GM23248 (cell line): ENCODE measurements at regions not wholly inside any gene's neighbourhood (a gene's known extent, or its start where the extent isn't known, plus 50 kb on each side); places are given as distances from the start of the nearest gene placed in this dataset.

Experiments used
- DNase-seq: peaks from one replicate; pipeline ENCODE4 v3.0.0-alpha.2; 2015
- H2AFZ ChIP-seq: fragments of 200-600 bp; sonication (generic); 2 replicates; pipeline ENCODE4 v1.6.1; 2016; ENCODE audit warnings: antibody characterized with exemption
- H3F3A ChIP-seq: fragments of 200-600 bp; sonication (generic); 2 replicates; pipeline ENCODE4 v1.6.1; 2016; ENCODE audit warnings: mild to moderate bottlenecking, antibody characterized with exemption, mixed run types; ENCODE audit not compliant: insufficient read depth
- H3K27ac ChIP-seq: fragments of 200-600 bp; sonication (generic); 2 replicates; pipeline ENCODE4 v1.5.1; 2016; ENCODE audit warnings: mild to moderate bottlenecking
- H3K27me3 ChIP-seq: fragments of 200-600 bp; sonication (generic); replicated peaks from 2 replicates; pipeline ENCODE4 v1.6.1; 2016; ENCODE audit warnings: mild to moderate bottlenecking; ENCODE audit not compliant: insufficient read depth
- H3K36me3 ChIP-seq: fragments of 200-600 bp; sonication (generic); 2 replicates; pipeline ENCODE4 v1.6.1; 2016; ENCODE audit warnings: low read depth, mild to moderate bottlenecking
- H3K4me1 ChIP-seq: fragments of 200-600 bp; sonication (generic); 2 replicates; pipeline ENCODE4 v1.6.1; 2016; ENCODE audit warnings: mild to moderate bottlenecking; ENCODE audit not compliant: insufficient read depth
- H3K4me2 ChIP-seq: fragments of 200-600 bp; sonication (generic); one replicate; pipeline ENCODE4 v1.6.1; 2016; ENCODE audit warnings: mild to moderate bottlenecking; ENCODE audit not compliant: unreplicated experiment
- H3K4me3 ChIP-seq: fragments of 200-600 bp; sonication (generic); 2 replicates; pipeline ENCODE4 v1.5.1; 2016; ENCODE audit warnings: mild to moderate bottlenecking
- H3K79me2 ChIP-seq: fragments of 200-600 bp; sonication (generic); 2 replicates; pipeline ENCODE4 v1.6.1; 2016; ENCODE audit warnings: mild to moderate bottlenecking; ENCODE audit not compliant: insufficient read depth
- H3K9ac ChIP-seq: fragments of 200-600 bp; sonication (generic); 2 replicates; pipeline ENCODE4 v1.6.1; 2016; ENCODE audit warnings: mild to moderate bottlenecking
- H3K9me2 ChIP-seq: fragments of 200-600 bp; sonication (generic); 2 replicates; pipeline ENCODE4 v1.6.1; 2016; ENCODE audit warnings: mixed run types, mild to moderate bottlenecking, moderate library complexity; ENCODE audit not compliant: insufficient read depth
- H3K9me3 ChIP-seq: fragments of 200-600 bp; sonication (generic); one replicate; pipeline ENCODE4 v1.6.1; 2017; ENCODE audit warnings: low read depth
- H4K20me1 ChIP-seq: fragments of 200-600 bp; sonication (generic); 2 replicates; pipeline ENCODE4 v1.6.0; 2016; ENCODE audit not compliant: insufficient read depth
- EZH2 ChIP-seq: fragments of 200-600 bp; sonication (generic); IDR thresholded peaks from 2 replicates; pipeline ENCODE4 v1.6.1; 2018; ENCODE audit warnings: antibody characterized with exemption, mild to moderate bottlenecking; ENCODE audit not compliant: insufficient read depth, poor library complexity, severe bottlenecking
- EZH2phosphoT487 ChIP-seq: fragments of 200-600 bp; sonication (generic); IDR thresholded peaks from 2 replicates; pipeline ENCODE4 v1.6.1; 2018; ENCODE audit warnings: antibody characterized with exemption, moderate library complexity, mild to moderate bottlenecking, low read depth; ENCODE audit not compliant: insufficient read depth
- WGBS, 2 experiments: methylation state at CpG; one replicate each; pipeline ENCODE4 v1.1.6; 2015 to 2017; ENCODE audit warnings: low lambda C conversion rate in 2 of 2, low coverage in 1 of 2; ENCODE audit errors: missing lambda C conversion rate in 2 of 2; 5-methylcytosine and 5-hydroxymethylcytosine counted together
- in situ Hi-C: fragments of 300-500 bp; cut with MboI; formaldehyde crosslinking; loops from 2 replicates; pipeline ENCODE4 v1.15.0; 2020

GRCh38 chr3:144127700-144128099, 156.1 kb downstream of the DIPK2A start:
- H3K4me3 ChIP-seq, result no peak overlapping the region
- no peaks in the 10 kb centered on the region for H3K79me2 ChIP-seq
- H4K20me1 ChIP-seq, result no peaks in the 10 kb centered on the region
- H3K27me3 ChIP-seq, result no peaks in the 10 kb centered on the region
- H3K9me3 ChIP-seq, result no peaks in the 10 kb centered on the region
- no peak for TF ChIP-seq EZH2
- TF ChIP-seq EZH2phosphoT487, result no peak
- no peak overlapping the region for H3K4me2 ChIP-seq
- in situ Hi-C loops, result no loop called here
- H3F3A ChIP-seq, result no peaks in the 10 kb centered on the region
- no peaks in the 10 kb centered on the region for H3K36me3 ChIP-seq
- 58 to 66% methylated on average over 2 of the region's 2 CpGs for WGBS, 2 experiments
- no peaks in the 10 kb centered on the region for H3K4me1 ChIP-seq
- H2AFZ ChIP-seq, result no peak overlapping the region
- no peak overlapping the region for H3K27ac ChIP-seq
- DNase-seq, result no peak
- no peaks in the 10 kb centered on the region for H3K9me2 ChIP-seq
- no peak overlapping the region for H3K9ac ChIP-seq

GRCh38 chr3:144128108-144128892, 156.7 kb downstream of the DIPK2A start:
- in situ Hi-C loops, result no loop called here
- no peak overlapping the region for H3K4me3 ChIP-seq
- H3K27ac ChIP-seq, result no peak overlapping the region
- H3K9me2 ChIP-seq, result no peaks in the 10 kb centered on the region
- no peaks in the 10 kb centered on the region for H3K4me1 ChIP-seq
- H3K9ac ChIP-seq, result no peak overlapping the region
- H3K9me3 ChIP-seq, result no peaks in the 10 kb centered on the region
- no peak for DNase-seq
- no peak overlapping the region for H3K4me2 ChIP-seq
- H3F3A ChIP-seq, result no peaks in the 10 kb centered on the region
- H3K79me2 ChIP-seq, result no peaks in the 10 kb centered on the region
- TF ChIP-seq EZH2phosphoT487 (no peak), EZH2 (no peak)
- H2AFZ ChIP-seq, result no peak overlapping the region
- no peaks in the 10 kb centered on the region for H3K27me3 ChIP-seq
- H4K20me1 ChIP-seq, result no peaks in the 10 kb centered on the region
- no peaks in the 10 kb centered on the region for H3K36me3 ChIP-seq
- WGBS, 2 experiments, result 46 to 51% methylated on average over 6 of the region's 6 CpGs

GRCh38 chr3:144129536-144130214, 158.1 kb downstream of the DIPK2A start:
- Histone ChIP-seq H3K27ac (no peak overlapping the region), H3K36me3 (no peaks in the 10 kb centered on the region), H3K9me3 (no peaks in the 10 kb centered on the region), H3K9ac (no peak overlapping the region), H2AFZ (no peak overlapping the region), H3K4me3 (no peak overlapping the region), H3K4me1 (no peaks in the 10 kb centered on the region), H3F3A (no peaks in the 10 kb centered on the region), H3K9me2 (no peaks in the 10 kb centered on the region), H3K27me3 (no peaks in the 10 kb centered on the region), H3K79me2 (no peaks in the 10 kb centered on the region), H4K20me1 (no peaks in the 10 kb centered on the region), H3K4me2 (no peak overlapping the region)
- WGBS, 2 experiments, result 41 to 42% methylated on average over 6 of the region's 6 CpGs
- in situ Hi-C loops, result no loop called here
- TF ChIP-seq EZH2 (no peak), EZH2phosphoT487 (no peak)
- DNase-seq, result no peak

DNA sequence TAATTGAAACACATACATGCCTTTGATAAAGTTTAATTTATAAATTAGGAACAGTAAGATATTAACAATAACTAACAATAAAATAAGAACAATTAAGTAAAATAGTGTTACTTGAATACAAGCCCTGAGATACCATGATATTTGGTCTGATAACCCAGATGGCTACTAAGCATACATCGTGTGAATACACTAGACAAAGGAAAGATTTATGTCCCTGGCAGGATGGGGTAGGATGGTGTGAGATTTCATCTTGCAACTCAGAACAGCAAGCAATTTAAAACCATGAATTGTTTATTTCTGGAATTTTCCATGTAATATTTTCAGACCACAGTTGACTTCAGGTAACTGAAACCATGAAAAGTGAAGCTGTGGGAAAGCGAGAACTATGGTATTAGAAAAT, 169.5 kb downstream of the DIPK2A start:
- peaks cover 16% of the 10 kb centered on the region; the same call in 1 of the 2 replicates for H3F3A ChIP-seq
- H3K9ac ChIP-seq, result no peak overlapping the region
- H3K36me3 ChIP-seq, result no peaks in the 10 kb centered on the region
- TF ChIP-seq EZH2phosphoT487, result no peak
- TF ChIP-seq EZH2, result no peak
- no peaks in the 10 kb centered on the region for H3K79me2 ChIP-seq
- in situ Hi-C loops, result no loop called here
- H3K9me2 ChIP-seq, result no peaks in the 10 kb centered on the region
- H3K4me2 ChIP-seq, result no peak overlapping the region
- no peaks in the 10 kb centered on the region for H3K9me3 ChIP-seq
- H3K27ac ChIP-seq, result no peak overlapping the region
- no peaks in the 10 kb centered on the region for H3K27me3 ChIP-seq
- H3K4me1 ChIP-seq, result peaks cover 10% of the 10 kb centered on the region
- H2AFZ ChIP-seq, result no peak overlapping the region
- H4K20me1 ChIP-seq, result no peaks in the 10 kb centered on the region
- H3K4me3 ChIP-seq, result no peak overlapping the region
- WGBS, 2 experiments, result 48 to 51% methylated on average over 2 of the region's 2 CpGs
- DNase-seq, result no peak
